ENCODE measurements at regions not wholly inside any gene's neighbourhood (a gene's known extent, or its start where the extent isn't known, plus 50 kb on each side); places are given as distances from the start of the nearest gene placed in this dataset.

- ChIA-PET POLR2A (no interaction called here), CTCF (no interaction called here)
- H3K4me3 Mint-ChIP-seq: no peak overlapping the region
- no peak overlapping the region for H3K27ac Mint-ChIP-seq
- ATAC-seq (no peak), DNase-seq (ENCODE audit: low spot score) (no peak)
- peaks cover 6% of the 10 kb centered on the region for H3K4me1 Mint-ChIP-seq
- H3K36me3 Mint-ChIP-seq: no peaks in the 10 kb centered on the region
- H3K9me3 Mint-ChIP-seq: peaks cover 11% of the 10 kb centered on the region
- TF ChIP-seq, protein P1, sequence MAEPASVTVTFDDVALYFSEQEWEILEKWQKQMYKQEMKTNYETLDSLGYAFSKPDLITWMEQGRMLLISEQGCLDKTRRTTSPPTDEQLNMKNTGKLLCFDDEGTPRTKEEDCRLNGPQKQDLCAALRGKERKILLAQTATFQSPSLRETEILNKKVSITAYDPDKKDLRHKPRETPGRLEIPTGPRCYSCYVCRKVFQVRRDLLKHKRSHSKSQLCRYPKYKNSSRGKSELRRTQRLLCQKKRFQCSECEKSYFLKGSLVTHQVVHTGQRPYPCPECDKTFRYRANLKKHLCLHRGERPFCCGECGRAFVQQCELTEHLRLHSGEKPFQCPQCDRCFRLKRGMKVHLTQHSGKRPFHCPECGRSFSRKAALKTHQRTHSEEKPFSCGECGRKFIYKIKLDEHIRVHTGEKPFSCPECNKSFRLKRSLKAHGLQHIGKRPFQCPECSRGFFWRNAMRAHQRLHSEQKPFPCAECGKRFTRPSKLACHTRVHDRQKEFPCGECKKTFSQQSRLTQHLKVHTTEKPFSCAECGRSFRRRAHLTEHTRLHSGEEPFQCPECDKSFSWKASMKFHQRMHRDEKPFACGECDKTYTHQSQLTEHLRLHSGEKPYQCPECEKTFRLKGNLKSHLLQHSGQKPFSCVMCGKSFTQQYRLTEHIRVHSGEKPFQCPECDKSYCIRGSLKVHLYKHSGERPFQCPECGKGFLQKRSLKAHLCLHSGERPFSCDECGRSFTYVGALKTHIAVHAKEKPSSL (CRISPR knock-in tag; conservative IDR thresholded peaks at IDR 0.05): no peak
- TF ChIP-seq ZNF281 (CRISPR knock-in tag; IDR thresholded peaks at IDR 0.05) (no peak), PREB (CRISPR knock-in tag; IDR thresholded peaks at IDR 0.05; ENCODE audit: borderline replicate concordance) (no peak), TCF7 (CRISPR knock-in tag; IDR thresholded peaks at IDR 0.05; ENCODE audit: low read depth) (no peak), MYBL2 (CRISPR knock-in tag; IDR thresholded peaks at IDR 0.05) (no peak), ZNF121 (CRISPR knock-in tag; IDR thresholded peaks at IDR 0.05) (no peak), CDX4 (CRISPR knock-in tag; IDR thresholded peaks at IDR 0.05; ENCODE audit: borderline replicate concordance) (no peak), TEAD1 (CRISPR knock-in tag; IDR thresholded peaks at IDR 0.05) (no peak), NR2C2 (CRISPR knock-in tag; IDR thresholded peaks at IDR 0.05) (no peak), ATF1 (CRISPR knock-in tag; IDR thresholded peaks at IDR 0.05) (no peak), CTCF (IDR thresholded peaks at IDR 0.05) (no peak), GABPB1 (CRISPR knock-in tag; IDR thresholded peaks at IDR 0.05) (no peak)
- TF ChIP-seq, protein P2, sequence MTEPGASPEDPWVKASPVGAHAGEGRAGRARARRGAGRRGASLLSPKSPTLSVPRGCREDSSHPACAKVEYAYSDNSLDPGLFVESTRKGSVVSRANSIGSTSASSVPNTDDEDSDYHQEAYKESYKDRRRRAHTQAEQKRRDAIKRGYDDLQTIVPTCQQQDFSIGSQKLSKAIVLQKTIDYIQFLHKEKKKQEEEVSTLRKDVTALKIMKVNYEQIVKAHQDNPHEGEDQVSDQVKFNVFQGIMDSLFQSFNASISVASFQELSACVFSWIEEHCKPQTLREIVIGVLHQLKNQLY (CRISPR knock-in tag; IDR thresholded peaks at IDR 0.05): no peak
- TF ChIP-seq, protein P3, sequence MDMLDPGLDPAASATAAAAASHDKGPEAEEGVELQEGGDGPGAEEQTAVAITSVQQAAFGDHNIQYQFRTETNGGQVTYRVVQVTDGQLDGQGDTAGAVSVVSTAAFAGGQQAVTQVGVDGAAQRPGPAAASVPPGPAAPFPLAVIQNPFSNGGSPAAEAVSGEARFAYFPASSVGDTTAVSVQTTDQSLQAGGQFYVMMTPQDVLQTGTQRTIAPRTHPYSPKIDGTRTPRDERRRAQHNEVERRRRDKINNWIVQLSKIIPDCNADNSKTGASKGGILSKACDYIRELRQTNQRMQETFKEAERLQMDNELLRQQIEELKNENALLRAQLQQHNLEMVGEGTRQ (CRISPR knock-in tag; IDR thresholded peaks at IDR 0.05): no peak
- TF ChIP-seq, protein P4, sequence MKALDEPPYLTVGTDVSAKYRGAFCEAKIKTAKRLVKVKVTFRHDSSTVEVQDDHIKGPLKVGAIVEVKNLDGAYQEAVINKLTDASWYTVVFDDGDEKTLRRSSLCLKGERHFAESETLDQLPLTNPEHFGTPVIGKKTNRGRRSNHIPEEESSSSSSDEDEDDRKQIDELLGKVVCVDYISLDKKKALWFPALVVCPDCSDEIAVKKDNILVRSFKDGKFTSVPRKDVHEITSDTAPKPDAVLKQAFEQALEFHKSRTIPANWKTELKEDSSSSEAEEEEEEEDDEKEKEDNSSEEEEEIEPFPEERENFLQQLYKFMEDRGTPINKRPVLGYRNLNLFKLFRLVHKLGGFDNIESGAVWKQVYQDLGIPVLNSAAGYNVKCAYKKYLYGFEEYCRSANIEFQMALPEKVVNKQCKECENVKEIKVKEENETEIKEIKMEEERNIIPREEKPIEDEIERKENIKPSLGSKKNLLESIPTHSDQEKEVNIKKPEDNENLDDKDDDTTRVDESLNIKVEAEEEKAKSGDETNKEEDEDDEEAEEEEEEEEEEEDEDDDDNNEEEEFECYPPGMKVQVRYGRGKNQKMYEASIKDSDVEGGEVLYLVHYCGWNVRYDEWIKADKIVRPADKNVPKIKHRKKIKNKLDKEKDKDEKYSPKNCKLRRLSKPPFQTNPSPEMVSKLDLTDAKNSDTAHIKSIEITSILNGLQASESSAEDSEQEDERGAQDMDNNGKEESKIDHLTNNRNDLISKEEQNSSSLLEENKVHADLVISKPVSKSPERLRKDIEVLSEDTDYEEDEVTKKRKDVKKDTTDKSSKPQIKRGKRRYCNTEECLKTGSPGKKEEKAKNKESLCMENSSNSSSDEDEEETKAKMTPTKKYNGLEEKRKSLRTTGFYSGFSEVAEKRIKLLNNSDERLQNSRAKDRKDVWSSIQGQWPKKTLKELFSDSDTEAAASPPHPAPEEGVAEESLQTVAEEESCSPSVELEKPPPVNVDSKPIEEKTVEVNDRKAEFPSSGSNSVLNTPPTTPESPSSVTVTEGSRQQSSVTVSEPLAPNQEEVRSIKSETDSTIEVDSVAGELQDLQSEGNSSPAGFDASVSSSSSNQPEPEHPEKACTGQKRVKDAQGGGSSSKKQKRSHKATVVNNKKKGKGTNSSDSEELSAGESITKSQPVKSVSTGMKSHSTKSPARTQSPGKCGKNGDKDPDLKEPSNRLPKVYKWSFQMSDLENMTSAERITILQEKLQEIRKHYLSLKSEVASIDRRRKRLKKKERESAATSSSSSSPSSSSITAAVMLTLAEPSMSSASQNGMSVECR (CRISPR knock-in tag; IDR thresholded peaks at IDR 0.05; ENCODE audit: borderline replicate concordance): no peak
- TF ChIP-seq, protein P5, sequence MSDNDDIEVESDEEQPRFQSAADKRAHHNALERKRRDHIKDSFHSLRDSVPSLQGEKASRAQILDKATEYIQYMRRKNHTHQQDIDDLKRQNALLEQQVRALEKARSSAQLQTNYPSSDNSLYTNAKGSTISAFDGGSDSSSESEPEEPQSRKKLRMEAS (CRISPR knock-in tag; IDR thresholded peaks at IDR 0.05): no peak
- TF ChIP-seq, protein P6, sequence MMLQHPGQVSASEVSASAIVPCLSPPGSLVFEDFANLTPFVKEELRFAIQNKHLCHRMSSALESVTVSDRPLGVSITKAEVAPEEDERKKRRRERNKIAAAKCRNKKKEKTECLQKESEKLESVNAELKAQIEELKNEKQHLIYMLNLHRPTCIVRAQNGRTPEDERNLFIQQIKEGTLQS (CRISPR knock-in tag; conservative IDR thresholded peaks at IDR 0.05): no peak
- no peaks in the 10 kb centered on the region for H3K27me3 Mint-ChIP-seq (ENCODE audit: low read depth)
Observed at GRCh38 chr6:115091461-115091860, 748.6 kb upstream of the HS3ST5 start.
